ENCODE measurements at regions not wholly inside any gene's neighbourhood (a gene's known extent, or its start where the extent isn't known, plus 50 kb on each side); places are given as distances from the start of the nearest gene placed in this dataset.
A peak's percentile ranks its signal among the peaks of the same experiment; 100 is the strongest.
"Not testable (repeated sequence)": the region's sequence is repeated elsewhere in the genome, so short reads cannot be mapped to it uniquely, and the experiment has no call there.

DNA sequence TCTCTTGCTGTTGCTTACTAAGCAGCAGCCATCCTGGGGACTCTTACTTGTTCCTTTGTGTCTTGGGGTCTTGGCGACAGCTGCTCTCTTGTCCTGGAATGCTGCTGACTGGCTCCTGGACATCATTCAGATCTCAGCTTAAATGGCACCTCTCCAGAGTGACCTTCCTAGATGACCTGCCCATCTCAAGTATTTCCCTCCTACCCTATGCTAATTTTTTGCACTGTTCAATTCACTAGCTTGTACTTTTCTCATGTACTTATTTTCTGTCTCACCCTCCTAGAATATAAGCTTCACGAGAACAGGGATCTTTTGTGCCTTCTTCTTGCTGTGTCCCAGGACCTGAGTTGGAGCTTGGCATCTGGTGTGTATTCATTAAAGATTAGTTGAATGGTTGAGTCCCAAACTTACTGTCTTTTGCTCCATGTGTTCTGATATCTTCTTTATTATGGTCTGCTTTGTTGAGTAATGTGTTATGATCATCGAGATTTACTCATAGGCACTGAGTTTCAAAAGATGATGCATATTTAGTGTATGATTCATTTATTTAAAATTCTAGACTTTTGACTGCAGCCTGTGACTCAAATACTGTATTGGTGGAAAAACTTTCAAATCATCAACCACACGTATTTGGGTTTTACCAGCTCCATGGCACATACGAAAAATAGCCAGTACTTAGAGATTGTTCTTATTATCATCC, 302.1 kb upstream of the PLGLB2 start:
- H3K4me3 Mint-ChIP-seq (ENCODE audit: unreplicated experiment); intact Hi-C loops (cut with micrococcal nuclease; ENCODE audit: unreplicated experiment); H3K36me3 ChIP-seq (ENCODE audit: control insufficient read depth, insufficient read depth, low read length); H3K27me3 ChIP-seq (replicated peaks; ENCODE audit: control insufficient read depth, insufficient read depth, low read length); POLR2A ChIA-PET; H3K4me1 Mint-ChIP-seq (ENCODE audit: low read depth, unreplicated experiment); H3K4me3 ChIP-seq (ENCODE audit: low read depth, low read length); H3K27me3 Mint-ChIP-seq (ENCODE audit: insufficient read depth, unreplicated experiment); H3K4me1 ChIP-seq; CTCF ChIA-PET; DNase-seq; H3K9me3 Mint-ChIP-seq (ENCODE audit: unreplicated experiment); H3K27ac Mint-ChIP-seq (ENCODE audit: unreplicated experiment); BruUV-seq (replicated peaks); H3K36me3 Mint-ChIP-seq (ENCODE audit: insufficient read depth, unreplicated experiment); H3K9me3 ChIP-seq: not testable (repeated sequence)

- H3K27me3 Mint-ChIP-seq (ENCODE audit: insufficient read depth, unreplicated experiment); CTCF ChIA-PET; H3K4me1 Mint-ChIP-seq (ENCODE audit: low read depth, unreplicated experiment); BruUV-seq (replicated peaks); H3K4me3 ChIP-seq (ENCODE audit: low read depth, low read length); H3K36me3 ChIP-seq (ENCODE audit: control insufficient read depth, insufficient read depth, low read length); intact Hi-C loops (cut with micrococcal nuclease; ENCODE audit: unreplicated experiment); H3K4me1 ChIP-seq; H3K9me3 ChIP-seq; POLR2A ChIA-PET; H3K27ac Mint-ChIP-seq (ENCODE audit: unreplicated experiment); H3K36me3 Mint-ChIP-seq (ENCODE audit: insufficient read depth, unreplicated experiment); H3K27me3 ChIP-seq (replicated peaks; ENCODE audit: control insufficient read depth, insufficient read depth, low read length); DNase-seq; H3K4me3 Mint-ChIP-seq (ENCODE audit: unreplicated experiment); H3K9me3 Mint-ChIP-seq (ENCODE audit: unreplicated experiment): not testable (repeated sequence)
Observed at GRCh38 chr2:87446313-87446696, 301.6 kb upstream of the PLGLB2 start.

GRCh38 chr2:87449462-87449980, 298.4 kb upstream of the PLGLB2 start:
- DNase-seq; CTCF ChIA-PET; H3K27me3 ChIP-seq (replicated peaks; ENCODE audit: control insufficient read depth, insufficient read depth, low read length); H3K9me3 Mint-ChIP-seq (ENCODE audit: unreplicated experiment); BruUV-seq (replicated peaks); intact Hi-C loops (cut with micrococcal nuclease; ENCODE audit: unreplicated experiment); POLR2A ChIA-PET; H3K36me3 Mint-ChIP-seq (ENCODE audit: insufficient read depth, unreplicated experiment); H3K27ac Mint-ChIP-seq (ENCODE audit: unreplicated experiment); H3K4me1 Mint-ChIP-seq (ENCODE audit: low read depth, unreplicated experiment); H3K4me3 Mint-ChIP-seq (ENCODE audit: unreplicated experiment); H3K36me3 ChIP-seq (ENCODE audit: control insufficient read depth, insufficient read depth, low read length); H3K4me1 ChIP-seq; H3K9me3 ChIP-seq; H3K4me3 ChIP-seq (ENCODE audit: low read depth, low read length); H3K27me3 Mint-ChIP-seq (ENCODE audit: insufficient read depth, unreplicated experiment): not testable (repeated sequence)

DNA sequence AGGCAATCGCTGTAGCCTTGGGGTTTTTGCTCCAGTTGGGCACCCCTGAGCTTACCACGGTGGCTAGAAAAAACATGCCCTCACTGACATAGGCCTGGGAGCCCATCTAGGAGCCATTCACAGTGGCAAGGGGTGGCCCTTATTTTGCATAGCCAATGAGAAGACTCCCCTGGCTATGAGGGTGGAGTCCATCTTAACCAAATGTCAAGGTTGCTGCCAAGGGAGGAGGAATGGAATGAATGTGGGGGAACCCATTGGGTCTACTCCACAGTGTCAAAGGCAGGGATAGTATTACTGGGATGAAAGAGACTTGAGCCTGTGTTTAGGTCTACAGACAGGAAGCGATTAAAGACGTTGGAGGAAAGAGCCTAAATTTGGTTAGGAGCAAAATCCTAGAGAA, 295.7 kb upstream of the PLGLB2 start:
- DNase-seq; H3K36me3 ChIP-seq (ENCODE audit: control insufficient read depth, insufficient read depth, low read length); intact Hi-C loops (cut with micrococcal nuclease; ENCODE audit: unreplicated experiment); BruUV-seq (replicated peaks); H3K4me3 ChIP-seq (ENCODE audit: low read depth, low read length); H3K27ac Mint-ChIP-seq (ENCODE audit: unreplicated experiment); CTCF ChIA-PET; H3K9me3 Mint-ChIP-seq (ENCODE audit: unreplicated experiment); POLR2A ChIA-PET; H3K27me3 Mint-ChIP-seq (ENCODE audit: insufficient read depth, unreplicated experiment); H3K4me3 Mint-ChIP-seq (ENCODE audit: unreplicated experiment); H3K27me3 ChIP-seq (replicated peaks; ENCODE audit: control insufficient read depth, insufficient read depth, low read length); H3K4me1 Mint-ChIP-seq (ENCODE audit: low read depth, unreplicated experiment); H3K9me3 ChIP-seq; H3K4me1 ChIP-seq; H3K36me3 Mint-ChIP-seq (ENCODE audit: insufficient read depth, unreplicated experiment): not testable (repeated sequence)

- POLR2A ChIA-PET; H3K36me3 Mint-ChIP-seq (ENCODE audit: insufficient read depth, unreplicated experiment); H3K4me1 Mint-ChIP-seq (ENCODE audit: low read depth, unreplicated experiment); H3K27me3 Mint-ChIP-seq (ENCODE audit: insufficient read depth, unreplicated experiment); H3K36me3 ChIP-seq (ENCODE audit: control insufficient read depth, insufficient read depth, low read length); CTCF ChIA-PET; DNase-seq; intact Hi-C loops (cut with micrococcal nuclease; ENCODE audit: unreplicated experiment); BruUV-seq (replicated peaks); H3K27ac Mint-ChIP-seq (ENCODE audit: unreplicated experiment); H3K9me3 Mint-ChIP-seq (ENCODE audit: unreplicated experiment); H3K4me1 ChIP-seq; H3K27me3 ChIP-seq (replicated peaks; ENCODE audit: control insufficient read depth, insufficient read depth, low read length); H3K4me3 Mint-ChIP-seq (ENCODE audit: unreplicated experiment); H3K4me3 ChIP-seq (ENCODE audit: low read depth, low read length); H3K9me3 ChIP-seq: not testable (repeated sequence)
Observed at GRCh38 chr2:87452861-87453260, 295.0 kb upstream of the PLGLB2 start.

- CTCF ChIA-PET; H3K36me3 ChIP-seq (ENCODE audit: control insufficient read depth, insufficient read depth, low read length); H3K4me3 ChIP-seq (ENCODE audit: low read depth, low read length); H3K27me3 Mint-ChIP-seq (ENCODE audit: insufficient read depth, unreplicated experiment); H3K27ac Mint-ChIP-seq (ENCODE audit: unreplicated experiment); BruUV-seq (replicated peaks); POLR2A ChIA-PET; H3K4me1 ChIP-seq; H3K4me3 Mint-ChIP-seq (ENCODE audit: unreplicated experiment); H3K36me3 Mint-ChIP-seq (ENCODE audit: insufficient read depth, unreplicated experiment); H3K9me3 Mint-ChIP-seq (ENCODE audit: unreplicated experiment); H3K4me1 Mint-ChIP-seq (ENCODE audit: low read depth, unreplicated experiment); intact Hi-C loops (cut with micrococcal nuclease; ENCODE audit: unreplicated experiment); H3K27me3 ChIP-seq (replicated peaks; ENCODE audit: control insufficient read depth, insufficient read depth, low read length); H3K9me3 ChIP-seq: not testable (repeated sequence)
- peak in 1 of 2 experiments; percentile 50 for DNase-seq
Observed at GRCh38 chr2:87453965-87454364, 293.9 kb upstream of the PLGLB2 start.

GRCh38 chr2:87454421-87454820, 293.5 kb upstream of the PLGLB2 start:
- POLR2A ChIA-PET; H3K27me3 Mint-ChIP-seq (ENCODE audit: insufficient read depth, unreplicated experiment); H3K4me1 ChIP-seq; H3K9me3 Mint-ChIP-seq (ENCODE audit: unreplicated experiment); CTCF ChIA-PET; H3K27ac Mint-ChIP-seq (ENCODE audit: unreplicated experiment); H3K36me3 ChIP-seq (ENCODE audit: control insufficient read depth, insufficient read depth, low read length); H3K4me1 Mint-ChIP-seq (ENCODE audit: low read depth, unreplicated experiment); H3K4me3 Mint-ChIP-seq (ENCODE audit: unreplicated experiment); H3K4me3 ChIP-seq (ENCODE audit: low read depth, low read length); H3K36me3 Mint-ChIP-seq (ENCODE audit: insufficient read depth, unreplicated experiment); DNase-seq; H3K9me3 ChIP-seq; H3K27me3 ChIP-seq (replicated peaks; ENCODE audit: control insufficient read depth, insufficient read depth, low read length); intact Hi-C loops (cut with micrococcal nuclease; ENCODE audit: unreplicated experiment); BruUV-seq (replicated peaks): not testable (repeated sequence)
